OCI-LY1 (cell line): ENCODE measurements at regions not wholly inside any gene's neighbourhood (a gene's known extent, or its start where the extent isn't known, plus 50 kb on each side); places are given as distances from the start of the nearest gene placed in this dataset.

Experiments
- CTCF ChIP-seq: fragments of 200-600 bp; sonication (generic), shearing (Covaris generic); IDR thresholded peaks from 2 replicates; pipeline ENCODE4 v1.5.1; 2017; ENCODE audit warnings: mild to moderate bottlenecking, antibody characterized with exemption, low read length, moderate library complexity, mixed read lengths
- EZH2 ChIP-seq: fragments of 200-600 bp; sonication (generic), shearing (Covaris generic); IDR thresholded peaks from 2 replicates; pipeline ENCODE4 v1.8.0; 2017; ENCODE audit warnings: borderline replicate concordance, mixed run types, mild to moderate bottlenecking, antibody characterized with exemption, low read length, moderate library complexity, mixed read lengths

GRCh38 chr3:140766465-140766864 lies 88.6 kb downstream of the TRIM42 start:
- TF ChIP-seq CTCF, result no peak
- no peak for TF ChIP-seq EZH2
